Panc1 (cell line): ENCODE measurements at regions not wholly inside any gene's neighbourhood (a gene's known extent, or its start where the extent isn't known, plus 50 kb on each side); places are given as distances from the start of the nearest gene placed in this dataset.
"Not testable (repeated sequence)": the region's sequence is repeated elsewhere in the genome, so short reads cannot be mapped to it uniquely, and the experiment has no call there.

Experiments
- ATAC-seq: fragments of 200-7000 bp; cut with Tn5 transposase; 2 replicates; pipeline ENCODE4 v1.9.1; 2020; ENCODE audit warnings: mild to moderate bottlenecking, moderate library complexity
- BruUV-seq: library from RNA; stranded (reverse); fragments of 400-500 nt; replicated peaks from 2 replicates; lab custom pipeline; 2021; lab: Mats Ljungman, UMichigan
- CTCF ChIA-PET: fragments of 300-600 bp; sonication (Branson Sonifier 250); formaldehyde crosslinking; loops from one replicate; lab custom pipeline; 2022; ENCODE audit warnings: antibody characterized with exemption; lab: Charles Lee
- POLR2A ChIA-PET: fragments of 300-600 bp; sonication (Branson Sonifier 250); formaldehyde crosslinking; loops from one replicate; lab custom pipeline; 2022; ENCODE audit warnings: antibody characterized with exemption; lab: Charles Lee
- DNase-seq: peaks from one replicate; pipeline ENCODE4 v3.0.0-alpha.2; 2010; ENCODE audit warnings: low read depth, low spot score
- H3K27ac ChIP-seq: 2 replicates; pipeline ENCODE4 v1.5.1; 2011; ENCODE audit warnings: mild to moderate bottlenecking, low read length, inconsistent platforms
- H3K27me3 ChIP-seq: fragments of 200-500 bp; sonication (Bioruptor generic); 2 replicates; pipeline ENCODE4 v1.6.0; 2014; ENCODE audit warnings: low read length, inconsistent platforms; ENCODE audit not compliant: control insufficient read depth, insufficient read depth
- H3K36me3 ChIP-seq: fragments of 200-500 bp; sonication (Bioruptor generic); 2 replicates; pipeline ENCODE4 v1.5.1; 2014; ENCODE audit warnings: inconsistent platforms, mild to moderate bottlenecking, low read length, moderate library complexity; ENCODE audit not compliant: control insufficient read depth, insufficient read depth
- H3K4me1 ChIP-seq: 2 replicates; pipeline ENCODE4 v1.5.1; 2011; ENCODE audit warnings: inconsistent platforms, mild to moderate bottlenecking, low read length, moderate library complexity; ENCODE audit not compliant: control insufficient read depth, insufficient read depth
- H3K4me3 ChIP-seq, 2 experiments: 2 replicates each; pipeline ENCODE4 v1.5.1; 2011 to 2012; ENCODE audit warnings: low read depth in 2 of 2, low read length in 2 of 2, mild to moderate bottlenecking in 2 of 2, inconsistent platforms in 1 of 2, moderate library complexity in 1 of 2
- H3K9me3 ChIP-seq: fragments of 200-500 bp; sonication (Bioruptor generic); 2 replicates; pipeline ENCODE4 v1.5.1; 2014; ENCODE audit warnings: low read depth, mild to moderate bottlenecking, inconsistent platforms, low read length, moderate library complexity; ENCODE audit not compliant: control insufficient read depth, insufficient read depth
- POLR2AphosphoS5 ChIP-seq: IDR thresholded peaks from 2 replicates; pipeline ENCODE4 v1.6.1; 2012; ENCODE audit warnings: mild to moderate bottlenecking, low read depth, low read length, moderate library complexity
- REST ChIP-seq, 2 experiments: IDR thresholded peaks; 2 replicates each; pipeline ENCODE4 v1.6.1; 2011 to 2012; ENCODE audit warnings: low read depth in 2 of 2, control low read depth in 1 of 2, low read length in 1 of 2, mild to moderate bottlenecking in 1 of 2, moderate library complexity in 1 of 2; ENCODE audit not compliant: insufficient read depth in 1 of 2
- SIN3A ChIP-seq: IDR thresholded peaks from 2 replicates; pipeline ENCODE4 v1.6.1; 2012; ENCODE audit warnings: low read depth, mild to moderate bottlenecking, low read length, moderate library complexity, borderline replicate concordance; ENCODE audit not compliant: insufficient read depth
- TCF7L2 ChIP-seq: IDR thresholded peaks from 2 replicates; pipeline ENCODE4 v1.6.1; 2011; ENCODE audit warnings: mild to moderate bottlenecking, low read depth, low read length, inconsistent platforms
- in situ Hi-C: cut with HindIII; loops from 2 replicates; pipeline ENCODE4 v1.10.0; 2016; ENCODE audit warnings: low sequenced_read_pairs, low pct_unique_long_range_greater_than_20kb
- intact Hi-C: fragments of 100-400 bp; cut with micrococcal nuclease; formaldehyde crosslinking; loops from one replicate; pipeline ENCODE4 v1.10.0; 2022; ENCODE audit not compliant: unreplicated experiment
- TF ChIP-seq, protein P1 (sequence below): fragments of 450-650 bp; IDR thresholded peaks from 2 replicates; pipeline ENCODE4 v1.5.1; 2017; ENCODE audit warnings: mild to moderate bottlenecking

GRCh38 chr14:95769976-95770375, 56.1 kb upstream of the TCL1A start:
- DNase-seq, result no peak
- Histone ChIP-seq H3K27ac (no peak overlapping the region), H3K9me3 (no peaks in the 10 kb centered on the region), H3K4me1 (no peaks in the 10 kb centered on the region), H3K27me3 (no peaks in the 10 kb centered on the region; the same call in 1 of the 2 replicates), H3K4me3 (no peak overlapping the region), H3K36me3 (no peaks in the 10 kb centered on the region)
- ChIA-PET POLR2A (no interaction called here), CTCF (no interaction called here)
- intact Hi-C loops, result no loop called here
- ATAC-seq, result no peak
- TF ChIP-seq REST (IDR thresholded peaks at IDR 0.05; ENCODE audit: insufficient read depth in 1 of 2, low read depth in 2 of 2, low read length in 1 of 2), result no peak
- in situ Hi-C loops, result no loop called here
- no TSS peak for BruUV-seq

- DNase-seq, POLR2A ChIA-PET, BruUV-seq, in situ Hi-C loops, ATAC-seq, CTCF ChIA-PET, H3K27ac ChIP-seq, H3K36me3 ChIP-seq, H3K4me3 ChIP-seq, H3K4me1 ChIP-seq, H3K9me3 ChIP-seq, intact Hi-C loops, H3K27me3 ChIP-seq: not testable (repeated sequence)
Measured at GRCh38 chr14:95769431-95769830, 55.5 kb upstream of the TCL1A start.

DNA sequence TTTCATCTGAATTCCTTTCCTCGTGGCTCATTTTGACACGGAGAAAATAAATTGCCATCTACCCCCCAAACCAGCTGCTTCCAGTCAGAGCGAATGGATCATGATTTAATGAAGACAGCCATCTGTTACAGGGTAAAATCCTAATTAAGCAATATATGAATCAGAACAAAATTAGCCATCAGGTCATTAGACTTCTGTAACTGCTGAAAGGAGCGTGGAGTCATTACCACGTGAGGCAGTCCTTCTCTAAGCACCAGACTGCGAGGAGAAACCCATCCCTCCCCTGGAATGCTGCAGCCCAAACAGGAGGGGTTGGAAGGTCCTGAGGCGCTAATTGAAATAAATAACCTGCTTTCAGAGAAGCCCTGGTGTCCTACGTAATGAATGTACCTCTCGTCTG, 51.1 kb upstream of the TCL1A start:
- ChIA-PET POLR2A (no interaction called here), CTCF (no interaction called here)
- no peaks in the 10 kb centered on the region for H3K4me1 ChIP-seq
- TF ChIP-seq POLR2AphosphoS5 (no peak), REST (IDR thresholded peaks at IDR 0.05; ENCODE audit: insufficient read depth in 1 of 2, low read depth in 2 of 2, low read length in 1 of 2) (no peak), SIN3A (no peak), TCF7L2 (no peak)
- TF ChIP-seq, protein P1, sequence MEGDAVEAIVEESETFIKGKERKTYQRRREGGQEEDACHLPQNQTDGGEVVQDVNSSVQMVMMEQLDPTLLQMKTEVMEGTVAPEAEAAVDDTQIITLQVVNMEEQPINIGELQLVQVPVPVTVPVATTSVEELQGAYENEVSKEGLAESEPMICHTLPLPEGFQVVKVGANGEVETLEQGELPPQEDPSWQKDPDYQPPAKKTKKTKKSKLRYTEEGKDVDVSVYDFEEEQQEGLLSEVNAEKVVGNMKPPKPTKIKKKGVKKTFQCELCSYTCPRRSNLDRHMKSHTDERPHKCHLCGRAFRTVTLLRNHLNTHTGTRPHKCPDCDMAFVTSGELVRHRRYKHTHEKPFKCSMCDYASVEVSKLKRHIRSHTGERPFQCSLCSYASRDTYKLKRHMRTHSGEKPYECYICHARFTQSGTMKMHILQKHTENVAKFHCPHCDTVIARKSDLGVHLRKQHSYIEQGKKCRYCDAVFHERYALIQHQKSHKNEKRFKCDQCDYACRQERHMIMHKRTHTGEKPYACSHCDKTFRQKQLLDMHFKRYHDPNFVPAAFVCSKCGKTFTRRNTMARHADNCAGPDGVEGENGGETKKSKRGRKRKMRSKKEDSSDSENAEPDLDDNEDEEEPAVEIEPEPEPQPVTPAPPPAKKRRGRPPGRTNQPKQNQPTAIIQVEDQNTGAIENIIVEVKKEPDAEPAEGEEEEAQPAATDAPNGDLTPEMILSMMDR, result no peak
- H3K27ac ChIP-seq, result no peak overlapping the region
- in situ Hi-C loops, result no loop called here
- H3K9me3 ChIP-seq, result no peaks in the 10 kb centered on the region
- H3K4me3 ChIP-seq, result no peak overlapping the region
- no peaks in the 10 kb centered on the region for H3K36me3 ChIP-seq
- no peaks in the 10 kb centered on the region for H3K27me3 ChIP-seq
- intact Hi-C loops, result no loop called here
- ATAC-seq (no peak), DNase-seq (no peak)
- BruUV-seq, result no TSS peak
